ENCODE measurements at regions not wholly inside any gene's neighbourhood (a gene's known extent, or its start where the extent isn't known, plus 50 kb on each side); places are given as distances from the start of the nearest gene placed in this dataset.
"Not testable (repeated sequence)": the region's sequence is repeated elsewhere in the genome, so short reads cannot be mapped to it uniquely, and the experiment has no call there.

GRCh38 chr3:147240581-147240980 lies 165.8 kb downstream of the ZIC4 start:
- no peak for DNase-seq (ENCODE audit: low read depth, low spot score)

- DNase-seq (ENCODE audit: low read depth, low spot score) = no peak
Measured at GRCh38 chr3:147237991-147238390, 168.4 kb downstream of the ZIC4 start.

- not testable (repeated sequence) for DNase-seq (ENCODE audit: low read depth, low spot score)
Measured at GRCh38 chr3:147231980-147232379, 174.4 kb downstream of the ZIC4 start.

GRCh38 chr3:147231111-147231510 lies 175.2 kb downstream of the ZIC4 start:
- DNase-seq (ENCODE audit: low read depth, low spot score) = no peak

- no peak for DNase-seq (ENCODE audit: low read depth, low spot score)
Measured at GRCh38 chr3:147222291-147222690, 184.1 kb downstream of the ZIC4 start.

- no peak for DNase-seq (ENCODE audit: low read depth, low spot score)
Measured at GRCh38 chr3:147218965-147219364, 187.4 kb downstream of the ZIC4 start.

- DNase-seq (ENCODE audit: low read depth, low spot score) = no peak
Measured at GRCh38 chr3:147216143-147216673, 190.1 kb downstream of the ZIC4 start.

- no peak for DNase-seq (ENCODE audit: low read depth, low spot score)
Measured at GRCh38 chr3:147215660-147216059, 190.7 kb downstream of the ZIC4 start.

- DNase-seq (ENCODE audit: low read depth, low spot score) = no peak
Measured at GRCh38 chr3:147213633-147214032, 192.7 kb downstream of the ZIC4 start.

- no peak for DNase-seq (ENCODE audit: low read depth, low spot score)
Measured at GRCh38 chr3:147210676-147211075, 195.7 kb downstream of the ZIC4 start.

- DNase-seq (ENCODE audit: low read depth, low spot score) = no peak
Measured at GRCh38 chr3:147201086-147201485, 205.3 kb downstream of the ZIC4 start.

GRCh38 chr3:147200545-147200944 lies 205.8 kb downstream of the ZIC4 start:
- DNase-seq (ENCODE audit: low read depth, low spot score) = no peak

GRCh38 chr3:147197739-147198138 lies 208.6 kb downstream of the ZIC4 start:
- no peak for DNase-seq (ENCODE audit: low read depth, low spot score)

GRCh38 chr3:147195887-147196286 lies 210.5 kb downstream of the ZIC4 start:
- no peak for DNase-seq (ENCODE audit: low read depth, low spot score)

- peak; percentile 35 for DNase-seq (ENCODE audit: low read depth, low spot score)
Measured at GRCh38 chr3:147191795-147192385, 214.5 kb downstream of the ZIC4 start.

- no peak for DNase-seq (ENCODE audit: low read depth, low spot score)
Measured at GRCh38 chr3:147189016-147189415, 217.3 kb downstream of the ZIC4 start.

GRCh38 chr3:147187687-147188086 lies 218.7 kb downstream of the ZIC4 start:
- DNase-seq (ENCODE audit: low read depth, low spot score) = no peak

GRCh38 chr3:147185781-147186180 lies 220.6 kb downstream of the ZIC4 start:
- no peak for DNase-seq (ENCODE audit: low read depth, low spot score)

- DNase-seq (ENCODE audit: low read depth, low spot score) = no peak
Measured at GRCh38 chr3:147184794-147185193, 221.5 kb downstream of the ZIC4 start.

- DNase-seq (ENCODE audit: low read depth, low spot score) = no peak
Measured at GRCh38 chr3:147173257-147173656, 233.1 kb downstream of the ZIC4 start.

- no peak for DNase-seq (ENCODE audit: low read depth, low spot score)
Measured at GRCh38 chr3:147162743-147163142, 243.6 kb downstream of the ZIC4 start.

GRCh38 chr3:147161833-147162232 lies 244.5 kb downstream of the ZIC4 start:
- no peak for DNase-seq (ENCODE audit: low read depth, low spot score)

GRCh38 chr3:147160984-147161383 lies 245.4 kb downstream of the ZIC4 start:
- DNase-seq (ENCODE audit: low read depth, low spot score) = no peak

- no peak for DNase-seq (ENCODE audit: low read depth, low spot score)
Measured at GRCh38 chr3:147159141-147159540, 247.2 kb downstream of the ZIC4 start.

Data from iPS DF 19.7 (cell line).